H9 (cell line): ENCODE measurements at regions not wholly inside any gene's neighbourhood (a gene's known extent, or its start where the extent isn't known, plus 50 kb on each side); places are given as distances from the start of the nearest gene placed in this dataset.

Experiments
- DNase-seq: peaks from one replicate; pipeline ENCODE4 v3.0.0-alpha.2; 2017
- H2AFZ ChIP-seq: one replicate; pipeline ENCODE4 v1.6.1; 2013; ENCODE audit warnings: mild to moderate bottlenecking, low read length, control low read depth, moderate library complexity
- H2AK5ac ChIP-seq: 2 replicates; pipeline ENCODE4 v1.6.1; 2013; ENCODE audit warnings: low read length, control low read depth, mixed read lengths; ENCODE audit not compliant: insufficient read length
- H2BK120ac ChIP-seq: one replicate; pipeline ENCODE4 v1.6.1; 2013; ENCODE audit warnings: low read depth, mild to moderate bottlenecking, low read length, control low read depth, inconsistent platforms; ENCODE audit not compliant: poor library complexity, severe bottlenecking
- H2BK12ac ChIP-seq: 2 replicates; pipeline ENCODE4 v1.6.1; 2013; ENCODE audit warnings: low read length, control low read depth, mixed read lengths, low read depth; ENCODE audit not compliant: insufficient read length
- H2BK15ac ChIP-seq: 2 replicates; pipeline ENCODE4 v1.6.1; 2013; ENCODE audit warnings: low read depth, low read length, control low read depth
- H2BK20ac ChIP-seq: one replicate; pipeline ENCODE4 v1.6.1; 2013; ENCODE audit warnings: low read depth, mild to moderate bottlenecking, low read length, control low read depth, inconsistent platforms; ENCODE audit not compliant: poor library complexity, severe bottlenecking
- H2BK5ac ChIP-seq: 2 replicates; pipeline ENCODE4 v1.6.1; 2013; ENCODE audit warnings: low read length, control low read depth, mixed read lengths; ENCODE audit not compliant: insufficient read length
- H3K14ac ChIP-seq: 2 replicates; pipeline ENCODE4 v1.6.1; 2013; ENCODE audit warnings: low read length, control low read depth; ENCODE audit not compliant: insufficient read depth
- H3K18ac ChIP-seq: 2 replicates; pipeline ENCODE4 v1.6.1; 2013; ENCODE audit warnings: low read depth, mild to moderate bottlenecking, mixed read lengths, low read length, control low read depth; ENCODE audit not compliant: insufficient read length
- H3K23ac ChIP-seq: 2 replicates; pipeline ENCODE4 v1.6.1; 2013; ENCODE audit warnings: low read length, control low read depth, mixed read lengths, low read depth; ENCODE audit not compliant: insufficient read length
- H3K23me2 ChIP-seq: 2 replicates; pipeline ENCODE4 v1.6.1; 2013; ENCODE audit warnings: low read depth, mild to moderate bottlenecking, mixed read lengths, low read length, control low read depth; ENCODE audit not compliant: insufficient read length, poor library complexity, severe bottlenecking
- H3K27ac ChIP-seq: 2 replicates; pipeline ENCODE4 v1.5.1; 2013; ENCODE audit warnings: low read length, control low read depth, mixed read lengths, low read depth; ENCODE audit not compliant: insufficient read length
- H3K27me3 ChIP-seq: 2 replicates; pipeline ENCODE4 v1.6.1; 2013; ENCODE audit warnings: low read length, control low read depth, inconsistent platforms; ENCODE audit not compliant: insufficient read depth
- H3K4ac ChIP-seq: 2 replicates; pipeline ENCODE4 v1.6.1; 2013; ENCODE audit warnings: low read depth, mild to moderate bottlenecking, control low read depth, inconsistent platforms, low read length, moderate library complexity
- H3K4me1 ChIP-seq: 2 replicates; pipeline ENCODE4 v1.6.1; 2013; ENCODE audit warnings: low read length, control low read depth, inconsistent platforms; ENCODE audit not compliant: insufficient read depth
- H3K4me2 ChIP-seq: 2 replicates; pipeline ENCODE4 v1.6.1; 2013; ENCODE audit warnings: low read length, control low read depth, mixed read lengths; ENCODE audit not compliant: insufficient read length, insufficient read depth
- H3K56ac ChIP-seq: 2 replicates; pipeline ENCODE4 v1.6.1; 2013; ENCODE audit warnings: low read depth, mild to moderate bottlenecking, mixed read lengths, low read length, control low read depth; ENCODE audit not compliant: insufficient read length
- H3K79me1 ChIP-seq: 2 replicates; pipeline ENCODE4 v1.6.1; 2013; ENCODE audit warnings: low read depth, mild to moderate bottlenecking, moderate library complexity, low read length, control low read depth, inconsistent platforms; ENCODE audit not compliant: insufficient read depth, poor library complexity, severe bottlenecking
- H3K79me2 ChIP-seq: 2 replicates; pipeline ENCODE4 v1.6.1; 2013; ENCODE audit warnings: low read length, control low read depth, inconsistent platforms; ENCODE audit not compliant: insufficient read depth
- H3K9ac ChIP-seq: 2 replicates; pipeline ENCODE4 v1.6.1; 2013; ENCODE audit warnings: low read length, control low read depth, mixed read lengths; ENCODE audit not compliant: insufficient read length; ENCODE audit errors: extremely low read depth
- H3K9me3 ChIP-seq: one replicate; pipeline ENCODE4 v1.6.1; 2013; ENCODE audit warnings: low read depth, low read length, inconsistent platforms; ENCODE audit not compliant: control insufficient read depth
- H3T11ph ChIP-seq: one replicate; pipeline ENCODE4 v1.6.1; 2013; ENCODE audit warnings: mild to moderate bottlenecking, low read length, control low read depth, inconsistent platforms
- H4K20me1 ChIP-seq: one replicate; pipeline ENCODE4 v1.6.1; 2013; ENCODE audit not compliant: control insufficient read depth, insufficient read length, insufficient read depth
- H4K5ac ChIP-seq: 2 replicates; pipeline ENCODE4 v1.6.1; 2013; ENCODE audit warnings: low read depth, mild to moderate bottlenecking, mixed read lengths, low read length, control low read depth; ENCODE audit not compliant: insufficient read length
- H4K8ac ChIP-seq: replicated peaks from 2 replicates; pipeline ENCODE4 v1.6.1; 2013; ENCODE audit warnings: low read length, control low read depth, mixed read lengths, low read depth; ENCODE audit not compliant: insufficient read length
- H4K91ac ChIP-seq: 2 replicates; pipeline ENCODE4 v1.6.1; 2013; ENCODE audit warnings: low read depth, mild to moderate bottlenecking, moderate library complexity, mixed read lengths, low read length, control low read depth; ENCODE audit not compliant: insufficient read length
- H3K27ac Mint-ChIP-seq, 3 experiments: 2 replicates in 2 of 3; 3 replicates in 1 of 3; pipeline ENCODE4 v1.8.0; 2020 to 2021; ENCODE audit warnings: mixed read lengths in 3 of 3, mild to moderate bottlenecking in 1 of 3, moderate library complexity in 1 of 3
- H3K27me3 Mint-ChIP-seq: 2 replicates; pipeline ENCODE4 v1.8.0; 2021; ENCODE audit warnings: low read depth, mild to moderate bottlenecking, moderate library complexity, mixed read lengths
- H3K36me3 Mint-ChIP-seq, 3 experiments: 2 replicates in 2 of 3; 3 replicates in 1 of 3; pipeline ENCODE4 v1.8.0; 2020 to 2021; ENCODE audit warnings: low read depth in 3 of 3, mixed read lengths in 3 of 3; ENCODE audit not compliant: insufficient read depth in 1 of 3
- H3K4me1 Mint-ChIP-seq, 2 experiments: 2 replicates each; pipeline ENCODE4 v1.8.0; 2020; ENCODE audit warnings: mixed read lengths in 2 of 2
- H3K4me3 Mint-ChIP-seq, 2 experiments: 2 replicates in 1 of 2; 3 replicates in 1 of 2; pipeline ENCODE4 v1.8.0; 2020 to 2021; ENCODE audit warnings: mild to moderate bottlenecking in 2 of 2, mixed read lengths in 2 of 2, moderate library complexity in 1 of 2
- H3K9me3 Mint-ChIP-seq, 2 experiments: 2 replicates in 1 of 2; 3 replicates in 1 of 2; pipeline ENCODE4 v1.8.0; 2020; ENCODE audit warnings: mild to moderate bottlenecking in 2 of 2, mixed read lengths in 2 of 2, moderate library complexity in 1 of 2
- WGBS: extraction: QIAGEN DNeasy Blood & Tissue Kit; methylation state at CpG from one replicate; pipeline ENCODE4 v1.1.7; 2013; ENCODE audit warnings: missing lambda C conversion rate, low lambda C conversion rate, mixed read lengths; ENCODE audit not compliant: insufficient read length; ENCODE audit errors: extremely low coverage; 5-methylcytosine and 5-hydroxymethylcytosine counted together
- TF ChIP-seq, protein P1 (sequence below): fragments of 200-600 bp; sonication (generic); conservative IDR thresholded peaks from 3 replicates; pipeline ENCODE4 v1.8.0; 2021; ENCODE audit warnings: antibody characterized with exemption, mild to moderate bottlenecking

DNA sequence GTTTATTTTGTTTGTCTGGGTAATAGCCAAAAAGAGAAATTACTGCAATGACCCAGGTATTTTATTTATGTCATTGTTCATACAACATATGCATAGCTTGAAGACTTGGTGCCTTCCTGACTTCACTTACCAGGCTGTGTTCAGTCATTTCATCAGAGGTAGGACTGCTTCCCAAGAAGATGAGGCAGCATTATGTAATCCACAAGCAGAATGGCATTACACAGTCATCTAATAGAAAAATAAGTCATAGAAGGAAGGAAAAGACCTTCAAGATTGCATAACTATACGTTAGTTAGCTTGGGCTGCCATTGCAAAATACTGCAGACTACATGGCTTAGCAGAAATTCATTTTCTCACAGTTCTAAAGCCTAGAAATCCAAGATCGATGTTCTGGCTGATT is 167.5 kb downstream of the NMUR2 start:
- Mint-ChIP-seq H3K9me3 (peaks cover 0 to 3% of the 10 kb centered on the region in 2 experiments; a peak in 1 of 5 replicates), H3K4me3 (no peak overlapping the region), H3K4me1 (no peaks in the 10 kb centered on the region), H3K27ac (no peak overlapping the region), H3K36me3 (no peaks in the 10 kb centered on the region; a peak in 1 of 7 replicates), H3K27me3 (peaks cover 8% of the 10 kb centered on the region)
- Histone ChIP-seq H2BK15ac (no peak overlapping the region), H3K18ac (no peak overlapping the region), H2BK12ac (no peak overlapping the region), H4K8ac (no peak overlapping the region), H3K23ac (no peak overlapping the region), H2BK120ac (no peak overlapping the region), H3K56ac (no peak overlapping the region), H3K23me2 (no peaks in the 10 kb centered on the region), H2AFZ (no peak overlapping the region), H3K4me2 (no peak overlapping the region), H3K27ac (no peak overlapping the region), H3T11ph (no peak overlapping the region), H3K4ac (no peak overlapping the region), H3K4me1 (no peaks in the 10 kb centered on the region), H4K20me1 (no peaks in the 10 kb centered on the region), H2BK5ac (no peak overlapping the region), H3K79me2 (no peaks in the 10 kb centered on the region), H3K9ac (no peak overlapping the region), H3K14ac (no peak overlapping the region), H4K91ac (no peak overlapping the region), H3K79me1 (no peaks in the 10 kb centered on the region), H2BK20ac (no peak overlapping the region), H3K9me3 (no peaks in the 10 kb centered on the region), H3K27me3 (no peaks in the 10 kb centered on the region), H2AK5ac (no peak overlapping the region), H4K5ac (no peak overlapping the region)
- TF ChIP-seq, protein P1, sequence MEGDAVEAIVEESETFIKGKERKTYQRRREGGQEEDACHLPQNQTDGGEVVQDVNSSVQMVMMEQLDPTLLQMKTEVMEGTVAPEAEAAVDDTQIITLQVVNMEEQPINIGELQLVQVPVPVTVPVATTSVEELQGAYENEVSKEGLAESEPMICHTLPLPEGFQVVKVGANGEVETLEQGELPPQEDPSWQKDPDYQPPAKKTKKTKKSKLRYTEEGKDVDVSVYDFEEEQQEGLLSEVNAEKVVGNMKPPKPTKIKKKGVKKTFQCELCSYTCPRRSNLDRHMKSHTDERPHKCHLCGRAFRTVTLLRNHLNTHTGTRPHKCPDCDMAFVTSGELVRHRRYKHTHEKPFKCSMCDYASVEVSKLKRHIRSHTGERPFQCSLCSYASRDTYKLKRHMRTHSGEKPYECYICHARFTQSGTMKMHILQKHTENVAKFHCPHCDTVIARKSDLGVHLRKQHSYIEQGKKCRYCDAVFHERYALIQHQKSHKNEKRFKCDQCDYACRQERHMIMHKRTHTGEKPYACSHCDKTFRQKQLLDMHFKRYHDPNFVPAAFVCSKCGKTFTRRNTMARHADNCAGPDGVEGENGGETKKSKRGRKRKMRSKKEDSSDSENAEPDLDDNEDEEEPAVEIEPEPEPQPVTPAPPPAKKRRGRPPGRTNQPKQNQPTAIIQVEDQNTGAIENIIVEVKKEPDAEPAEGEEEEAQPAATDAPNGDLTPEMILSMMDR = no peak
- WGBS = no CpG with 5 or more reads among the region's 2 CpGs
- no peak for DNase-seq
